Small intestine (tissue), 7 donors: ENCODE measurements at regions not wholly inside any gene's neighbourhood (a gene's known extent, or its start where the extent isn't known, plus 50 kb on each side); places are given as distances from the start of the nearest gene placed in this dataset.

Experiments
- DNase-seq, 2 donors: peaks; one replicate each; pipeline versions ENCODE4 v3.0.0 to v3.0.0-alpha.2; 2013
- FAIRE-seq: peaks from 2 replicates; lab custom pipeline; 2012; peaks lifted over from hg19 to GRCh38; lab: Jason Lieb, UNC
- H3K27ac ChIP-seq, 3 donors: one replicate each; pipeline ENCODE4 v1.5.1; 2013; ENCODE audit warnings: low read length in 2 of 3, mild to moderate bottlenecking in 2 of 3, control low read depth in 1 of 3, inconsistent platforms in 1 of 3, low read depth in 1 of 3, moderate library complexity in 1 of 3
- H3K27me3 ChIP-seq, 3 donors: one replicate each; pipeline ENCODE4 v1.6.1; 2013; ENCODE audit warnings: low read length in 3 of 3, inconsistent platforms in 1 of 3; ENCODE audit not compliant: control insufficient read depth in 3 of 3, insufficient read depth in 3 of 3
- H3K36me3 ChIP-seq, 3 donors: one replicate each; pipeline ENCODE4 v1.6.1; 2013; ENCODE audit warnings: low read length in 3 of 3, inconsistent platforms in 1 of 3, low read depth in 1 of 3, mild to moderate bottlenecking in 1 of 3, moderate library complexity in 1 of 3; ENCODE audit not compliant: control insufficient read depth in 3 of 3, insufficient read depth in 2 of 3
- H3K4me1 ChIP-seq, 3 donors: one replicate each; pipeline ENCODE4 v1.6.1; 2013; ENCODE audit warnings: low read length in 2 of 3, inconsistent platforms in 1 of 3, low read depth in 1 of 3, mild to moderate bottlenecking in 1 of 3, moderate library complexity in 1 of 3; ENCODE audit not compliant: control insufficient read depth in 3 of 3, insufficient read depth in 2 of 3
- H3K4me3 ChIP-seq, 3 donors: one replicate each; pipeline ENCODE4 v1.5.1; 2013; ENCODE audit warnings: low read length in 3 of 3, control low read depth in 1 of 3, inconsistent platforms in 1 of 3, low read depth in 1 of 3, mild to moderate bottlenecking in 1 of 3, moderate library complexity in 1 of 3
- H3K9me3 ChIP-seq, 2 donors: one replicate each; pipeline ENCODE4 v1.6.1; 2013; ENCODE audit warnings: low read depth in 1 of 2, low read length in 1 of 2; ENCODE audit not compliant: control insufficient read depth in 2 of 2, insufficient read depth in 1 of 2
- WGBS, 3 donors: extraction: QIAGEN DNeasy Blood & Tissue Kit; methylation state at CpG; one replicate each; pipeline ENCODE4 v1.1.7; 2013; 5-methylcytosine and 5-hydroxymethylcytosine counted together
- donor health status: healthy with polysubstance abuse.
- donor health status: control.
- donor health status: control.
- donor health status: Bipolar disorder and iron deficiency.
- donor health status: healthy.

DNA sequence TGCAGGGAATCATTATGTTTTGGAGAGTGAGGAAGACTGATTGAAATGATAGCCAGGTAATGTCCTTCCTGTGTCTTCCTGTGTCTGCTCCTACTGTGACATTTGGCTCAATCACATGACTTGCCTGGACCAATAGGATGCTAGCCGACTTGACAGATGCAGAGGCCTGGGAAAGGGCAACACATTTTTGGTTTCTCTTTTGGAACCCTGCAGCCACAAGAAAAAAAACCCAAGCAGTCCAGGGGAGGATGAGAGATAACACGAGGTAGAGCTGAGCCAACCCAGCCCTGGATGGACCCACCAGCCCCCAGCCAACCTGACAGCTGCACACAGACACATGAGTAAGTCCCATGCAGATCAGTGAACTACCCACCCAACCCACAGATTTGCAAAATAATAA is 256.1 kb upstream of the SMARCA2 start:
- no peak for DNase-seq
- FAIRE-seq, result no peak
- WGBS, 3 donors, result 57 to 64% (median 62%) methylated on average over 2 of the region's 2 CpGs

DNA sequence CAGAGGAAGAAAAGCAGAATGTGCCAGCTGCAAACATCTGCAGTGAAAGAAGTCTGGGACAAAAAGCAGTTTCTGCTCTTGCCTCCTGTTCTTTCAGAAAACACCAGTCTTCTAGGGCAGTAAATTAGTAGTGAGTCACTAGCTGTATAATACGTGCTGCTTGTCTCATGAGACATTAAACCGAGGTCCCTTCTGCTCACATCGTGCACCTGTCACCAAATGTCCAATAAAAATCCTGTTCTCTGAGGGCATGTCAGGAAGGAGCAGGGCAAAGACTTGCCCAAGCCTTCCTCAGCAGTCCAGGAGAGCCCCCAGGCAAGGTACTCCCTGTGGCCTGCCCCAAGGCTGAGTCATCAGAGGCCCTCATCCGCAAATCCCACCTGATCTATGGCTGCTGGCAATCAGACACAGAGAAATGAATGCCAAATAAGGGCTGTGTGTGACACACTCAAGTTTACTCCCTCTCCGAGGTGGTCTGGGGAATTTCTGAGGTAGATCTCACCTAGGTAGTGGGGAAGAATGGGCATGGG is 255.3 kb upstream of the SMARCA2 start:
- Histone ChIP-seq H3K4me3 (no peak overlapping the region), H3K9me3 (no peaks in the 10 kb centered on the region), H3K36me3 (no peaks in the 10 kb centered on the region), H3K27me3 (no peaks in the 10 kb centered on the region), H3K4me1 (no peaks in the 10 kb centered on the region), H3K27ac (no peak overlapping the region)
- WGBS, 3 donors, result 60 to 85% (median 66%) methylated on average over 5 of the region's 5 CpGs
- FAIRE-seq (no peak), DNase-seq (no peak)

More for the DNA sequence above, 256.1 kb upstream of the SMARCA2 start:
- H3K4me1 ChIP-seq, result no peaks in the 10 kb centered on the region
- no peaks in the 10 kb centered on the region for H3K27me3 ChIP-seq
- no peaks in the 10 kb centered on the region for H3K9me3 ChIP-seq
- H3K27ac ChIP-seq, result no peak overlapping the region
- no peaks in the 10 kb centered on the region for H3K36me3 ChIP-seq
- H3K4me3 ChIP-seq, result no peak overlapping the region

DNA sequence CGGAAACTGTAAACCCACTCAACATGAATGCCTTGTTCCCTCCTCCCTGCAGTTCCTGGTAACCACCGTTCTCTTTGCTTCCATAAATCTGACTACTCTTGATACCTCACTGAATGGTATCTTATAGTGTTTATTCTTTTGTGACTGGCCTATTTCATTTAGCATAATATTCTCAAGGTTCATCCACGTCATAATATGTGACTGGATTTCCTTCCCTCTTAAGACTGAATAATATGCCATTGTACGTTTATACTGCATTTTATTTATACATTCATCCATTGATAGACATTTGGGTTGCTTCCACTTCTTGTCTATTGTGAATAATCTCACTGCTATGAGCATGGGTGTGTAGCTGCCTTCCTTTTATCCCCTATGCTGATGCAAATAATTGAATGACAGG is 253.3 kb upstream of the SMARCA2 start:
- no peaks in the 10 kb centered on the region for H3K4me1 ChIP-seq
- no peak overlapping the region for H3K4me3 ChIP-seq
- 70 to 77% (median 72%) methylated on average over 4 of the region's 4 CpGs for WGBS, 3 donors
- no peaks in the 10 kb centered on the region for H3K36me3 ChIP-seq
- no peaks in the 10 kb centered on the region for H3K27me3 ChIP-seq
- DNase-seq (no peak), FAIRE-seq (no peak)
- no peak overlapping the region for H3K27ac ChIP-seq
- H3K9me3 ChIP-seq, result no peaks in the 10 kb centered on the region

DNA sequence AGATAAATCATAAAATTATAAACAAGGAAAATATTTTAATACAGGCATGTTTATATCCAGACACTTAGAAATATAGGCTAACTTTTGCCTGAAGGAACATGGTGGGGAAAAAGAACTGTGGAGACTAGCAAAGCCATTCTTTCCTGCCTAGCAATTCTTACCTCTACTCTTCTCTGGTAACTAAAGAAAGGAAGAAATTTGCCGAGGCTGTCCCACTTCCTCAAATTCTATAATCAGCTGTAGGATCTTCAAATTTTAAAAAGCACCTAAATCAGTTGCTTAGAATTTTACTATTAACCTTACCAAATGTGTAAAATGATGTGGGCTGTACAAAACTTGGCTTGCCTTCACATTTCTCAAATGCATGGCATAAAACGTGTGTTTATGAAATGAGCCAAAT is 249.1 kb upstream of the SMARCA2 start:
- Histone ChIP-seq H3K4me1 (no peaks in the 10 kb centered on the region), H3K27me3 (no peaks in the 10 kb centered on the region), H3K9me3 (no peaks in the 10 kb centered on the region), H3K4me3 (no peak overlapping the region), H3K36me3 (no peaks in the 10 kb centered on the region), H3K27ac (no peak overlapping the region)
- FAIRE-seq (no peak), DNase-seq (no peak)
- WGBS, 3 donors, result 51 to 73% (median 72%) methylated on average over 2 of the region's 2 CpGs

DNA sequence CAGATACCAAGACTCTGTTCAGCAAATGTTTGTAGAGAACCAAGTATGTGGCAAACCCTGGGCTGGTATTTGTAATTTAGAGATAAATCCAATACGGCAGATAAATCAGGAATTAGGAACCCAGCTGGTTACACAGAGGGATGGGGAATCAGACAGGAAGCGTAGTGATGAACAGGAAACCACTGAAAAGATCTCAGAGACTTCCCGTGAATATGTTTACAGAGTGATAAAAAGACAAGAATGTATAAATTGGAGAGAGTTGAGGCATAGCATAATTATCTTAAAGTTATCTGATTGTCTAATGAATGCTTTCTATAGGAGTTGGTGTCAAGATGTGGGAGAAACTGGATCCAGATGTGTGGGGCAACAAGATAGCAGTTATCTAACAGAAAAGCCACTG is 246.6 kb upstream of the SMARCA2 start:
- 36 to 51% (median 42%) methylated on average over 3 of the region's 3 CpGs for WGBS, 3 donors
- no peak for FAIRE-seq

DNA sequence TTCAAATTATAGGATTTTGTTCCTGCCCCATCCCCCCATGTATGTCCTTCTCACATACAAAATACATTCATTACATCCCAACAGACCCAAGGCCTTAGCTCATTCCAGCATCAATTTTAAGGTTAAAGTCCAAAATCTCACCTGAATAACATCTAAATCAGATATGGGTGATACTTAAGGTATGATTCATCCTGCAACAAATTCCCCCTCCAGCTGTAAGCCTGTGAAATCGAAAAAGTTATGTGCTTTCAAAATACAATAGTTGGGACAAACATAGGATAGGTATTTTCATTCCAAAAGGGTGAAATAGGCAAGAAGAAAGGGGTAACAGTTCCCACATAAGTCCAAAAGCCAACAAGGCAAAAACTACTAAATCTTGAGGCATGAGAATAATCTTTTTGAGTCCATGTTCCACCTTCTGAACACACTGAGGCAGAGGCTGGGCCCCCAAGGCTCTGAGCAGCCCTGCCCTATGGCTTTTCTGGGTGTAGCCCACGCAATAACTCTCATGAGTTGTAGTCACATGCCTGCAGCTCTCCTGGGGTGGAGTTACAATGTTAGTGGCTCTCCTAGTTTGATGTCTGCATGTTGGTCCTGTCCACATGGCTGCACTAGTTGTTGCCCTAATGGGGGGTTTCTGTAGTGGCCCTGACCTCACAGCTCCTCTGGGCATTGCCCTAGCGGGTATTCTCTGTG is 243.9 kb upstream of the SMARCA2 start:
- no peaks in the 10 kb centered on the region for H3K36me3 ChIP-seq
- WGBS, 3 donors, result 55 to 66% (median 60%) methylated on average over 3 of the region's 3 CpGs
- DNase-seq (no peak), FAIRE-seq (no peak)
- no peaks in the 10 kb centered on the region for H3K9me3 ChIP-seq
- no peak overlapping the region for H3K4me3 ChIP-seq
- H3K27ac ChIP-seq, result no peak overlapping the region
- H3K27me3 ChIP-seq, result no peaks in the 10 kb centered on the region
- no peaks in the 10 kb centered on the region for H3K4me1 ChIP-seq

More for the DNA sequence above, 246.6 kb upstream of the SMARCA2 start:
- DNase-seq, result no peak
- Histone ChIP-seq H3K4me3 (no peak overlapping the region), H3K36me3 (no peaks in the 10 kb centered on the region), H3K9me3 (no peaks in the 10 kb centered on the region), H3K27me3 (no peaks in the 10 kb centered on the region), H3K27ac (no peak overlapping the region), H3K4me1 (no peaks in the 10 kb centered on the region)

DNA sequence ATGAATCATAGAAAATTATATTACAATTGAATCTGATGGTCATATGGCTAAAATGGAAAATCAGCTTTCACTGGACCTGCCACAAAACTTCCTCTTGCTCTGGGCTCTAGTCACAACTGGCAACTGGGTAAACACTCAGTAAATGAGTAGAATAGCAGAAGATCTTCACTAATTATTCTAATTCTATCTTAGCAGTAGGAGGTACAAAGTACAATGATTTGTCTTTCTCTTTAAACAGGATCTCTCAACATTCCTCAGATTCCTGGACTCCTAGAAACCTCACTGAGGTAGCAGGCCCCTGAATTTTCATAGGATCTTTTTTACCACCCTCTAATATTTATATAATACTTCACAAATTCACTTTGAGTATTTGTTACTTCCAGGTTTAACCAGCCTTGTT is 239.9 kb upstream of the SMARCA2 start:
- DNase-seq, result no peak
- Histone ChIP-seq H3K36me3 (no peaks in the 10 kb centered on the region), H3K27ac (no peak overlapping the region), H3K9me3 (no peaks in the 10 kb centered on the region), H3K4me3 (no peak overlapping the region), H3K4me1 (no peaks in the 10 kb centered on the region), H3K27me3 (no peaks in the 10 kb centered on the region)
- FAIRE-seq, result no peak

DNA sequence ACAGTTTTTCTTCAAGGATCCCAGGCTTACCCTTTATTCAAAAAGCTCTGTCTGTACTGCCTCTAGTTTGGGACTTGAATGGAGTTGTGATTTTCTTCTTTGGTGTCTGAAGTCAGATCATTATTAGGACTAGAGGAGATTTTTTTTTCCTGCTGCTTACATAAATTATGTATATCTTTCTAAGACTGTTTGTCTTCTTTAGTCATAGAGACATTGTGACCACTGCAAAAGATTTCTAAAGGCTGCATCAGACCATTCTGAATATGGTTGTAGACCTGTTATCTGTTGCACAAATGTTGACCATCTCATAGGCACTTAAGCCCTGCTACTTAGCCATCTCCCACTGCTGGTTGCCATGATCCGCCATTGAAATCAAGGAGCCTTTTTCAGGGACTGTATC is 238.5 kb upstream of the SMARCA2 start:
- Histone ChIP-seq H3K9me3 (no peaks in the 10 kb centered on the region), H3K36me3 (no peaks in the 10 kb centered on the region), H3K4me1 (no peaks in the 10 kb centered on the region), H3K27me3 (no peaks in the 10 kb centered on the region), H3K4me3 (no peak overlapping the region), H3K27ac (no peak overlapping the region)
- no peak for DNase-seq
- no peak for FAIRE-seq
- WGBS, 3 donors, result 72 to 86% (median 84%) methylated on average over 1 of the region's 1 CpG

DNA sequence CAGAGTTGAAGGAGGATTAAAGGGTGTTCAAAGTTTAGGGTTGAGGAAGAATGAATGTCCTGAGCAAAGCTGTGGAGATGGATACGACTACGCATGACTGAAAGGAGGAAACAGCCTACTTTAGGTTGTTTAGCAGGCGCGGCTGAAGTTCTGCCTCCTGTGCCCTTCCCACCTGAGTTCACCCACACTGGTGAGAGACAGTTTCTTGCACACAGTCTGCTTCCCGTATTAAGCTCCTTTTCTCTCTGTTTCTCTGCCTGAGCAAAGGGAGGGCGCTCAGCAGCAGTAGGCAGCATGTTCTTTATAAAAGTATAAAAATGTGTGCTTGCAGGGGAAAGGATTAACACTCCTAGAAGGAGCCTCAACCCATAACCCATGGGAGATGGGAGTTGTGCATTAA is 224.0 kb upstream of the SMARCA2 start:
- no peak overlapping the region for H3K4me3 ChIP-seq
- 82 to 88% (median 85%) methylated on average over 6 of the region's 6 CpGs for WGBS, 3 donors
- H3K9me3 ChIP-seq, result peaks cover 0 to 2% of the 10 kb centered on the region in 2 donors
- no peaks in the 10 kb centered on the region for H3K4me1 ChIP-seq
- DNase-seq (no peak), FAIRE-seq (no peak)
- no peaks in the 10 kb centered on the region for H3K27me3 ChIP-seq
- no peak overlapping the region for H3K27ac ChIP-seq
- H3K36me3 ChIP-seq, result no peaks in the 10 kb centered on the region
